H1 (cell line): ENCODE measurements at regions not wholly inside any gene's neighbourhood (a gene's known extent, or its start where the extent isn't known, plus 50 kb on each side); places are given as distances from the start of the nearest gene placed in this dataset.
"Not testable (repeated sequence)": the region's sequence is repeated elsewhere in the genome, so short reads cannot be mapped to it uniquely, and the experiment has no call there.

ENCODE experiments used
- CTCF ChIA-PET: fragments of 300-600 bp; sonication (Branson Sonifier 250); formaldehyde crosslinking; loops from one replicate; lab custom pipeline; 2021; ENCODE audit not compliant: partially characterized antibody; lab: Charles Lee
- POLR2A ChIA-PET: fragments of 300-600 bp; sonication (Branson Sonifier 250); formaldehyde crosslinking; loops from one replicate; lab custom pipeline; 2021; ENCODE audit warnings: inconsistent platforms; ENCODE audit not compliant: partially characterized antibody; lab: Charles Lee
- DNase-seq, 2 experiments: peaks; one replicate each; pipeline versions ENCODE4 v3.0.0 to v3.0.0-alpha.2; 2010 to 2022; ENCODE audit warnings: low spot score in 2 of 2, low read depth in 1 of 2, mixed read lengths in 1 of 2
- FAIRE-seq: peaks from 2 replicates; lab custom pipeline; 2011; peaks lifted over from hg19 to GRCh38; lab: Jason Lieb, UNC
- H2AFZ ChIP-seq: 2 replicates; pipeline ENCODE4 v1.8.1; 2012; ENCODE audit warnings: low read length, inconsistent platforms
- H2AK5ac ChIP-seq: 2 replicates; pipeline ENCODE4 v1.6.1; 2013; ENCODE audit warnings: low read depth, low read length
- H2BK120ac ChIP-seq: replicated peaks from 2 replicates; pipeline ENCODE3; 2013; ENCODE audit warnings: low read depth, low read length, inconsistent platforms
- H2BK12ac ChIP-seq: 2 replicates; pipeline ENCODE4 v1.6.1; 2013; ENCODE audit warnings: low read depth, low read length
- H2BK15ac ChIP-seq: 2 replicates; pipeline ENCODE4 v1.6.1; 2013; ENCODE audit warnings: low read length
- H2BK20ac ChIP-seq: 2 replicates; pipeline ENCODE4 v1.6.1; 2013; ENCODE audit warnings: low read length
- H2BK5ac ChIP-seq: 2 replicates; pipeline ENCODE4 v1.6.1; 2013; ENCODE audit warnings: low read depth, low read length
- H3K14ac ChIP-seq: 2 replicates; pipeline ENCODE4 v1.6.1; 2013; ENCODE audit warnings: inconsistent platforms; ENCODE audit not compliant: insufficient read length
- H3K18ac ChIP-seq: 2 replicates; pipeline ENCODE4 v1.6.1; 2013; ENCODE audit warnings: low read length; ENCODE audit errors: extremely low read depth
- H3K23ac ChIP-seq: 2 replicates; pipeline ENCODE4 v1.6.1; 2013; ENCODE audit warnings: inconsistent platforms; ENCODE audit not compliant: insufficient read length
- H3K23me2 ChIP-seq: 2 replicates; pipeline ENCODE4 v1.6.1; 2013; ENCODE audit warnings: low read depth, low read length
- H3K27ac ChIP-seq: 2 replicates; pipeline ENCODE4 v1.6.1; 2011; ENCODE audit warnings: low read depth, low read length, inconsistent platforms
- H3K27me3 ChIP-seq, 4 experiments: replicated peaks in 1 of 4; 1 replicate in 1 of 4; 2 replicates in 3 of 4; pipeline versions ENCODE4 v1.6.1 to v1.8.1; 2011 to 2013; ENCODE audit warnings: low read length in 3 of 4, mild to moderate bottlenecking in 3 of 4, inconsistent platforms in 2 of 4, mixed read lengths in 2 of 4, moderate library complexity in 1 of 4; ENCODE audit not compliant: control insufficient read depth in 3 of 4, insufficient read depth in 3 of 4; ENCODE audit errors: extremely low read depth in 1 of 4
- H3K36me3 ChIP-seq, 4 experiments: 2 replicates each; pipeline versions ENCODE4 v1.6.1 to v1.8.1; 2011 to 2013; ENCODE audit warnings: mild to moderate bottlenecking in 4 of 4, low read length in 3 of 4, moderate library complexity in 2 of 4, control low read depth in 1 of 4, inconsistent platforms in 1 of 4; ENCODE audit not compliant: insufficient read depth in 4 of 4, control insufficient read depth in 2 of 4
- H3K4ac ChIP-seq: replicated peaks from 2 replicates; pipeline ENCODE3; 2013; ENCODE audit warnings: low read length, low read depth, mixed read lengths, inconsistent platforms; ENCODE audit not compliant: insufficient read length
- H3K4me1 ChIP-seq, 4 experiments: replicated peaks in 1 of 4; 1 replicate in 1 of 4; 2 replicates in 3 of 4; pipeline versions ENCODE4 v1.6.1 to v1.8.1; 2011 to 2013; ENCODE audit warnings: low read length in 3 of 4, inconsistent platforms in 2 of 4, mixed read lengths in 1 of 4; ENCODE audit not compliant: insufficient read depth in 4 of 4, control insufficient read depth in 3 of 4
- H3K4me2 ChIP-seq, 2 experiments: 2 replicates each; pipeline versions ENCODE4 v1.6.1 to v1.8.1; 2011 to 2013; ENCODE audit warnings: low read depth in 2 of 2, low read length in 2 of 2, control low read depth in 1 of 2, inconsistent platforms in 1 of 2, mild to moderate bottlenecking in 1 of 2; ENCODE audit not compliant: insufficient read depth in 1 of 2
- H3K4me3 ChIP-seq, 4 experiments: fragments of 200-600, 300-600 bp in 1 of 4; sonication (generic), shearing (Covaris generic), sonication (Bioruptor Twin) in 1 of 4; 2 replicates each; pipeline versions ENCODE4 v1.5.1 to v1.8.1; 2011 to 2016; ENCODE audit warnings: low read length in 4 of 4, low read depth in 3 of 4, control low read depth in 2 of 4, inconsistent platforms in 2 of 4, mild to moderate bottlenecking in 2 of 4, mixed read lengths in 1 of 4, moderate library complexity in 1 of 4; ENCODE audit not compliant: insufficient read depth in 2 of 4; ENCODE audit errors: extremely low read depth in 1 of 4
- H3K56ac ChIP-seq: replicated peaks from 2 replicates; pipeline ENCODE3; 2013; ENCODE audit warnings: low read depth, mild to moderate bottlenecking, mixed read lengths, low read length, inconsistent platforms; ENCODE audit not compliant: insufficient read length
- H3K79me1 ChIP-seq: 2 replicates; pipeline ENCODE4 v1.6.1; 2013; ENCODE audit warnings: low read depth, low read length, control low read depth
- H3K79me2 ChIP-seq, 2 experiments: 2 replicates each; pipeline versions ENCODE4 v1.6.1 to v1.8.1; 2012 to 2013; ENCODE audit warnings: low read length in 2 of 2, mild to moderate bottlenecking in 2 of 2, inconsistent platforms in 1 of 2; ENCODE audit not compliant: insufficient read depth in 2 of 2, control insufficient read depth in 1 of 2
- H3K9ac ChIP-seq, 4 experiments: replicated peaks in 1 of 4; 1 replicate in 1 of 4; 2 replicates in 3 of 4; pipeline versions ENCODE4 v1.6.1 to v1.8.1; 2011 to 2013; ENCODE audit warnings: low read depth in 3 of 4, low read length in 3 of 4, control low read depth in 2 of 4, mild to moderate bottlenecking in 2 of 4, moderate library complexity in 2 of 4, inconsistent platforms in 1 of 4; ENCODE audit errors: extremely low read depth in 1 of 4
- H3K9me3 ChIP-seq, 2 experiments: 2 replicates each; pipeline versions ENCODE4 v1.6.1 to v1.8.1; 2012 to 2013; ENCODE audit warnings: mild to moderate bottlenecking in 2 of 2, moderate library complexity in 2 of 2, control low read depth in 1 of 2, inconsistent platforms in 1 of 2, low read depth in 1 of 2, low read length in 1 of 2, mixed read lengths in 1 of 2; ENCODE audit not compliant: insufficient read depth in 2 of 2
- H4K20me1 ChIP-seq, 2 experiments: replicated peaks in 1 of 2; 2 replicates each; pipeline versions ENCODE3 to v1.8.1; 2011 to 2013; ENCODE audit warnings: inconsistent platforms in 2 of 2, low read length in 2 of 2, mild to moderate bottlenecking in 1 of 2; ENCODE audit not compliant: insufficient read depth in 2 of 2, control insufficient read depth in 1 of 2
- H4K5ac ChIP-seq: 2 replicates; pipeline ENCODE4 v1.6.1; 2013; ENCODE audit warnings: low read length, low read depth, mixed read lengths, inconsistent platforms; ENCODE audit not compliant: insufficient read length
- H4K8ac ChIP-seq: 2 replicates; pipeline ENCODE4 v1.8.0; 2013; ENCODE audit warnings: mild to moderate bottlenecking, moderate library complexity, low read length, inconsistent platforms; ENCODE audit not compliant: insufficient read depth; ENCODE audit errors: extremely low read depth
- H4K91ac ChIP-seq: replicated peaks from 2 replicates; pipeline ENCODE3; 2013; ENCODE audit warnings: low read length, mixed read lengths, inconsistent platforms; ENCODE audit not compliant: insufficient read length
- WGBS, 2 experiments: shearing (Covaris generic) in 1 of 2; methylation state at CpG; one replicate each; pipeline versions ENCODE4 v1.1.6 to v1.1.7; 2013 to 2015; ENCODE audit warnings: low lambda C conversion rate in 2 of 2, mixed read lengths in 2 of 2, inconsistent platforms in 1 of 2, low coverage in 1 of 2, missing lambda C conversion rate in 1 of 2; ENCODE audit not compliant: insufficient replicate concordance in 2 of 2, insufficient coverage in 1 of 2, insufficient read length in 1 of 2; ENCODE audit errors: extremely low coverage in 1 of 2, missing lambda C conversion rate in 1 of 2; 5-methylcytosine and 5-hydroxymethylcytosine counted together

GRCh38 chr17:64799543-64800188, 119.6 kb downstream of the LRRC37A3 start:
- H3K56ac ChIP-seq, H4K8ac ChIP-seq, H3K9me3 ChIP-seq, DNase-seq, FAIRE-seq, H4K91ac ChIP-seq, H2BK20ac ChIP-seq, H3K4me1 ChIP-seq, H3K14ac ChIP-seq, H3K27ac ChIP-seq, POLR2A ChIA-PET, H4K5ac ChIP-seq, H3K79me2 ChIP-seq, H3K9ac ChIP-seq, H3K36me3 ChIP-seq, H3K4ac ChIP-seq, H3K4me2 ChIP-seq, H3K27me3 ChIP-seq, H2BK120ac ChIP-seq, H3K18ac ChIP-seq, H2AK5ac ChIP-seq, H3K79me1 ChIP-seq, H3K23ac ChIP-seq, H2AFZ ChIP-seq, H3K23me2 ChIP-seq, H2BK5ac ChIP-seq, H2BK12ac ChIP-seq, H2BK15ac ChIP-seq, H3K4me3 ChIP-seq, CTCF ChIA-PET, H4K20me1 ChIP-seq: not testable (repeated sequence)
- 92% methylated on average over 7 of the region's 13 CpGs; no CpG with 5 or more reads in 1 of the 2 experiments for WGBS, 2 experiments

- H2BK5ac ChIP-seq, FAIRE-seq, H3K79me1 ChIP-seq, H3K4me1 ChIP-seq, H4K20me1 ChIP-seq, H2BK120ac ChIP-seq, H3K18ac ChIP-seq, H2AFZ ChIP-seq, POLR2A ChIA-PET, H3K27ac ChIP-seq, H3K23ac ChIP-seq, H4K8ac ChIP-seq, CTCF ChIA-PET, H2BK12ac ChIP-seq, H4K5ac ChIP-seq, H3K4ac ChIP-seq, H3K56ac ChIP-seq, H3K9me3 ChIP-seq, H3K23me2 ChIP-seq, H4K91ac ChIP-seq, DNase-seq, H3K79me2 ChIP-seq, H3K9ac ChIP-seq, H3K36me3 ChIP-seq, H2BK20ac ChIP-seq, H3K4me3 ChIP-seq, H3K14ac ChIP-seq, H3K27me3 ChIP-seq, H3K4me2 ChIP-seq, H2AK5ac ChIP-seq, H2BK15ac ChIP-seq: not testable (repeated sequence)
- no CpG with 5 or more reads among the region's 1 CpG for WGBS, 2 experiments
Observed at GRCh38 chr17:64798961-64799360, 120.3 kb downstream of the LRRC37A3 start.
